Stimulated activated memory B cell treated with anti-CD40 and anti-IgM and Interleukin-4, amounts not matched to agents 10 μg/mL and 1 μg/mL and 100 μg/mL, for 72 hours (primary cell): ENCODE measurements at regions not wholly inside any gene's neighbourhood (a gene's known extent, or its start where the extent isn't known, plus 50 kb on each side); places are given as distances from the start of the nearest gene placed in this dataset.

Source experiments
- ATAC-seq: fragments of 150-1000 bp; cut with Tn5 transposase; 2 replicates; pipeline ENCODE4 v1.10.0; 2021
- H3K27ac Mint-ChIP-seq: one replicate; pipeline ENCODE4 v1.8.0; 2022; ENCODE audit warnings: mild to moderate bottlenecking, mixed read lengths
- H3K27me3 Mint-ChIP-seq: one replicate; pipeline ENCODE4 v1.8.0; 2022; ENCODE audit warnings: mixed read lengths
- H3K36me3 Mint-ChIP-seq: one replicate; pipeline ENCODE4 v1.8.0; 2022; ENCODE audit warnings: mixed read lengths
- H3K4me1 Mint-ChIP-seq: one replicate; pipeline ENCODE4 v1.8.0; 2022; ENCODE audit warnings: mixed read lengths
- H3K4me3 Mint-ChIP-seq: one replicate; pipeline ENCODE4 v1.8.0; 2022; ENCODE audit warnings: mild to moderate bottlenecking, moderate library complexity, mixed read lengths
- H3K9me3 Mint-ChIP-seq: one replicate; pipeline ENCODE4 v1.8.0; 2022; ENCODE audit warnings: mixed read lengths

- Mint-ChIP-seq H3K27ac (peak overlapping the region; percentile 11), H3K9me3 (no peaks in the 10 kb centered on the region), H3K4me3 (no peak overlapping the region), H3K27me3 (no peaks in the 10 kb centered on the region), H3K36me3 (no peaks in the 10 kb centered on the region), H3K4me1 (peaks cover 20% of the 10 kb centered on the region)
- peak; percentile 79 for ATAC-seq
Measured at GRCh38 chr3:177569875-177570657, 372.8 kb upstream of the TBL1XR1 start.

GRCh38 chr3:177571271-177571943 is 374.1 kb upstream of the TBL1XR1 start:
- Mint-ChIP-seq H3K27ac (no peak overlapping the region), H3K27me3 (no peaks in the 10 kb centered on the region), H3K36me3 (no peaks in the 10 kb centered on the region), H3K4me3 (no peak overlapping the region), H3K9me3 (no peaks in the 10 kb centered on the region), H3K4me1 (peaks cover 20% of the 10 kb centered on the region)
- ATAC-seq, result no peak

- H3K27me3 Mint-ChIP-seq, result no peaks in the 10 kb centered on the region
- ATAC-seq, result no peak
- H3K4me1 Mint-ChIP-seq, result peaks cover 20% of the 10 kb centered on the region
- no peaks in the 10 kb centered on the region for H3K9me3 Mint-ChIP-seq
- H3K4me3 Mint-ChIP-seq, result no peak overlapping the region
- H3K27ac Mint-ChIP-seq, result no peak overlapping the region
- no peaks in the 10 kb centered on the region for H3K36me3 Mint-ChIP-seq
Measured at GRCh38 chr3:177571944-177572315, 374.6 kb upstream of the TBL1XR1 start.

GRCh38 chr3:177574222-177574856 is 377.1 kb upstream of the TBL1XR1 start:
- H3K4me3 Mint-ChIP-seq, result no peak overlapping the region
- no peaks in the 10 kb centered on the region for H3K36me3 Mint-ChIP-seq
- no peaks in the 10 kb centered on the region for H3K27me3 Mint-ChIP-seq
- H3K27ac Mint-ChIP-seq, result no peak overlapping the region
- no peaks in the 10 kb centered on the region for H3K9me3 Mint-ChIP-seq
- H3K4me1 Mint-ChIP-seq, result peaks cover 34% of the 10 kb centered on the region
- no peak for ATAC-seq

GRCh38 chr3:177576746-177577145 is 379.5 kb upstream of the TBL1XR1 start:
- Mint-ChIP-seq H3K4me1 (peaks cover 20% of the 10 kb centered on the region), H3K9me3 (no peaks in the 10 kb centered on the region), H3K27ac (no peak overlapping the region), H3K36me3 (no peaks in the 10 kb centered on the region), H3K4me3 (no peak overlapping the region), H3K27me3 (no peaks in the 10 kb centered on the region)
- no peak for ATAC-seq

GRCh38 chr3:177578488-177578887 is 381.2 kb upstream of the TBL1XR1 start:
- ATAC-seq, result peak; percentile 68

GRCh38 chr3:177579419-177579818 is 382.1 kb upstream of the TBL1XR1 start:
- Mint-ChIP-seq H3K9me3 (no peaks in the 10 kb centered on the region), H3K27me3 (no peaks in the 10 kb centered on the region)
- no peak for ATAC-seq

More at GRCh38 chr3:177578488-177578887, 381.2 kb upstream of the TBL1XR1 start:
- H3K9me3 Mint-ChIP-seq, result no peaks in the 10 kb centered on the region
- no peak overlapping the region for H3K27ac Mint-ChIP-seq
- no peaks in the 10 kb centered on the region for H3K27me3 Mint-ChIP-seq
- H3K4me1 Mint-ChIP-seq, result peaks cover 14% of the 10 kb centered on the region
- no peak overlapping the region for H3K4me3 Mint-ChIP-seq
- no peaks in the 10 kb centered on the region for H3K36me3 Mint-ChIP-seq

GRCh38 chr3:177580437-177580836 is 383.2 kb upstream of the TBL1XR1 start:
- H3K4me3 Mint-ChIP-seq, result no peak overlapping the region
- peaks cover 14% of the 10 kb centered on the region for H3K4me1 Mint-ChIP-seq
- no peak for ATAC-seq
- H3K36me3 Mint-ChIP-seq, result no peaks in the 10 kb centered on the region
- no peaks in the 10 kb centered on the region for H3K27me3 Mint-ChIP-seq
- H3K27ac Mint-ChIP-seq, result no peak overlapping the region
- H3K9me3 Mint-ChIP-seq, result no peaks in the 10 kb centered on the region

More at GRCh38 chr3:177579419-177579818, 382.1 kb upstream of the TBL1XR1 start:
- peaks cover 14% of the 10 kb centered on the region for H3K4me1 Mint-ChIP-seq
- H3K4me3 Mint-ChIP-seq, result no peak overlapping the region
- no peak overlapping the region for H3K27ac Mint-ChIP-seq
- H3K36me3 Mint-ChIP-seq, result no peaks in the 10 kb centered on the region

- no peaks in the 10 kb centered on the region for H3K9me3 Mint-ChIP-seq
- H3K27ac Mint-ChIP-seq, result no peak overlapping the region
- no peaks in the 10 kb centered on the region for H3K4me1 Mint-ChIP-seq
- H3K36me3 Mint-ChIP-seq, result no peaks in the 10 kb centered on the region
- H3K27me3 Mint-ChIP-seq, result no peaks in the 10 kb centered on the region
- no peak overlapping the region for H3K4me3 Mint-ChIP-seq
- no peak for ATAC-seq
Measured at GRCh38 chr3:177585271-177585670, 388.0 kb upstream of the TBL1XR1 start.

- Mint-ChIP-seq H3K27ac (no peak overlapping the region), H3K4me1 (peaks cover 15% of the 10 kb centered on the region)
Measured at GRCh38 chr3:177589041-177589650, 391.9 kb upstream of the TBL1XR1 start.

GRCh38 chr3:177589911-177590381 is 392.7 kb upstream of the TBL1XR1 start:
- peak; percentile 72 for ATAC-seq
- H3K4me3 Mint-ChIP-seq, result no peak overlapping the region

More at GRCh38 chr3:177589041-177589650, 391.9 kb upstream of the TBL1XR1 start:
- no peak overlapping the region for H3K4me3 Mint-ChIP-seq
- H3K27me3 Mint-ChIP-seq, result no peaks in the 10 kb centered on the region
- no peak for ATAC-seq
- no peaks in the 10 kb centered on the region for H3K9me3 Mint-ChIP-seq
- no peaks in the 10 kb centered on the region for H3K36me3 Mint-ChIP-seq

GRCh38 chr3:177590826-177591225 is 393.5 kb upstream of the TBL1XR1 start:
- H3K27ac Mint-ChIP-seq, result peak overlapping the region; percentile 64
- no peak overlapping the region for H3K4me3 Mint-ChIP-seq

More at GRCh38 chr3:177589911-177590381, 392.7 kb upstream of the TBL1XR1 start:
- no peaks in the 10 kb centered on the region for H3K9me3 Mint-ChIP-seq
- H3K36me3 Mint-ChIP-seq, result no peaks in the 10 kb centered on the region
- H3K27ac Mint-ChIP-seq, result no peak overlapping the region
- H3K4me1 Mint-ChIP-seq, result peaks cover 15% of the 10 kb centered on the region
- H3K27me3 Mint-ChIP-seq, result no peaks in the 10 kb centered on the region

GRCh38 chr3:177591379-177591778 is 394.1 kb upstream of the TBL1XR1 start:
- H3K4me3 Mint-ChIP-seq, result no peak overlapping the region
- H3K27ac Mint-ChIP-seq, result peak overlapping the region; percentile 64
- H3K27me3 Mint-ChIP-seq, result no peaks in the 10 kb centered on the region
- H3K4me1 Mint-ChIP-seq, result peaks cover 15% of the 10 kb centered on the region
- H3K36me3 Mint-ChIP-seq, result no peaks in the 10 kb centered on the region
- H3K9me3 Mint-ChIP-seq, result no peaks in the 10 kb centered on the region
- peak; percentile 47 for ATAC-seq

More at GRCh38 chr3:177590826-177591225, 393.5 kb upstream of the TBL1XR1 start:
- H3K4me1 Mint-ChIP-seq, result peaks cover 15% of the 10 kb centered on the region
- H3K9me3 Mint-ChIP-seq, result no peaks in the 10 kb centered on the region
- no peaks in the 10 kb centered on the region for H3K27me3 Mint-ChIP-seq
- no peaks in the 10 kb centered on the region for H3K36me3 Mint-ChIP-seq
- no peak for ATAC-seq

GRCh38 chr3:177594096-177594495 is 396.8 kb upstream of the TBL1XR1 start:
- H3K27ac Mint-ChIP-seq, result no peak overlapping the region
- H3K27me3 Mint-ChIP-seq, result no peaks in the 10 kb centered on the region
- H3K36me3 Mint-ChIP-seq, result no peaks in the 10 kb centered on the region

More at GRCh38 chr3:177594096-177594495, 396.8 kb upstream of the TBL1XR1 start:
- Mint-ChIP-seq H3K4me1 (peaks cover 38% of the 10 kb centered on the region), H3K4me3 (no peak overlapping the region), H3K9me3 (no peaks in the 10 kb centered on the region)
- no peak for ATAC-seq
